GM12872 (cell line): ENCODE measurements at regions not wholly inside any gene's neighbourhood (a gene's known extent, or its start where the extent isn't known, plus 50 kb on each side); places are given as distances from the start of the nearest gene placed in this dataset.

Experiments used
- TF ChIP-seq, protein P1 (sequence below): IDR thresholded peaks from 3 replicates; pipeline ENCODE4 v1.5.1; 2011; ENCODE audit warnings: low read depth, mild to moderate bottlenecking, low read length, moderate library complexity; ENCODE audit not compliant: insufficient read depth

DNA sequence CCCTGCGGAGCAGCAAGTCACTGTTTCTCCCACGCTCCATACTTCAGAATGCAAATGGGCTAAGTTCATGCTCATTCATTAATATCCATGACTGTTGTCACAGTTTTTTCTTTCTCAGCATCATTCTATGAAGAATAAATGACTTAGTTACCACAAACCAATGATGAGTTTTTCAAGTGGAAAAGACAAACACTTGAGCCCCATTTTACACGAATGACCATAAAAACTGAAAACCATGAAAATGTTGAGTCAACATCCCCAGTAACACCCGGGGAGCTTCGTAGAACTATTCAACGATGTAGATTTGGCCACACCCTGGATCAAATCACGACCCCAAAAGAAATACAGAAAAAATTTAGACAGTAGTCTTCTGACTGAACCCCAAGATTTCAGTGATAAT, 99.8 kb upstream of the GJB6 start:
- TF ChIP-seq, protein P1, sequence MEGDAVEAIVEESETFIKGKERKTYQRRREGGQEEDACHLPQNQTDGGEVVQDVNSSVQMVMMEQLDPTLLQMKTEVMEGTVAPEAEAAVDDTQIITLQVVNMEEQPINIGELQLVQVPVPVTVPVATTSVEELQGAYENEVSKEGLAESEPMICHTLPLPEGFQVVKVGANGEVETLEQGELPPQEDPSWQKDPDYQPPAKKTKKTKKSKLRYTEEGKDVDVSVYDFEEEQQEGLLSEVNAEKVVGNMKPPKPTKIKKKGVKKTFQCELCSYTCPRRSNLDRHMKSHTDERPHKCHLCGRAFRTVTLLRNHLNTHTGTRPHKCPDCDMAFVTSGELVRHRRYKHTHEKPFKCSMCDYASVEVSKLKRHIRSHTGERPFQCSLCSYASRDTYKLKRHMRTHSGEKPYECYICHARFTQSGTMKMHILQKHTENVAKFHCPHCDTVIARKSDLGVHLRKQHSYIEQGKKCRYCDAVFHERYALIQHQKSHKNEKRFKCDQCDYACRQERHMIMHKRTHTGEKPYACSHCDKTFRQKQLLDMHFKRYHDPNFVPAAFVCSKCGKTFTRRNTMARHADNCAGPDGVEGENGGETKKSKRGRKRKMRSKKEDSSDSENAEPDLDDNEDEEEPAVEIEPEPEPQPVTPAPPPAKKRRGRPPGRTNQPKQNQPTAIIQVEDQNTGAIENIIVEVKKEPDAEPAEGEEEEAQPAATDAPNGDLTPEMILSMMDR, result no peak

DNA sequence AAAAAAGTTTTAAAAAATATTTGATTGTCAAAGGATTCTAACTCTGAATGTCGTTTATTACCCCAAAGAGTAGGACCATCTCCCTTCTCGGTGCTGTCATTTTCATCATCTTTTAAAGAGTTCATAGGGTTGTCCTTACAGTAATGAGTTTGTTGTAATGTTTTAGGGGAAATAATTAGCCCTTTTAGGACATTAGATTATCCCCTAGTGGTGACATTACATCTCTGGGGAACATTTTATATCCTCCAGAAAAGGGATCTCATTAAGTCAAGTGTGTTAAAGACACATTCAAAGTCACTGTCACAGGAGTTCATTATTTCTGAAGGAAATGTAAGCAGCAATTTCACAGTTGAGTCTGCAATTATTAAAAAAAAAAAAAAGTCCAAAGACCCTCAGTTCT, 99.3 kb upstream of the GJB6 start:
- TF ChIP-seq, protein P1, result no peak

DNA sequence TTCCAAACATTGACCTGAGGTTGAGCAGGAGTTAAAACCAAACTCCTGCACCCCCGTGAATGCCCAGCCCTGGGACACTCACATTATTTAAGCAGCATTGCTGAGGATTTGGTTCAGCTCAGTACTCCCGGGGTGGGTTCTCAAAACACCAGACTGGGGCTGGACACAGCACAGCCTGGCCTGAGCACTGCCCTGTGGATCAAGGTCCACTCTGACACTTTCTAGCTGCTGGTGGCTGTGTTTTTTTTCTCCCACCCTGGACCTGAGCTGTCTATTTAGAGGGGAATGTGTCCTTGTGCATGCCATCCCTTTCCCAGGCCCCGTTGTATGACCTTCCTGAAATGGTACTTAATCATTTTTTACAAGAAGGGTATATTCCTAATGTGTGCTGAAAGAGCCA, 94.7 kb upstream of the GJB6 start:
- TF ChIP-seq, protein P1, result no peak

DNA sequence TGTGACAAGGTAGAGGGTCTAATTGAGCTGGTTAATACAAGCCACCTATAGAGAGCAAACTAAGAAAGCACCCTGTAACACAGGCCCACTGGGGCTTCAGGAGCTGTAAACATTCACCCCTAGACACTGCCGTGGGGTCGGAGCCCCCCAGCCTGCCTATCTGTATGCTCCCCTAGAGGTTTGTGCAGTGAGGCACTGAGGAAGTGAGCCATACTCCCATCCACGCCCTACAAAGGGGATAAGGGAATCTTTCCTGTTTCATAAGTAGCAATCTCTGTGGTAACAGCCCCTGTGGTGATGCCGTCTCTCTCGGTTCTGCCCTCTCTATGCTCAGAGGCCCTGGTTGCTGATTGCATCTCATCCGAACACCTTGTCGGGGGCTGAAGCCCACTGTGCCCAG, 94.2 kb upstream of the GJB6 start:
- TF ChIP-seq, protein P1, result no peak

DNA sequence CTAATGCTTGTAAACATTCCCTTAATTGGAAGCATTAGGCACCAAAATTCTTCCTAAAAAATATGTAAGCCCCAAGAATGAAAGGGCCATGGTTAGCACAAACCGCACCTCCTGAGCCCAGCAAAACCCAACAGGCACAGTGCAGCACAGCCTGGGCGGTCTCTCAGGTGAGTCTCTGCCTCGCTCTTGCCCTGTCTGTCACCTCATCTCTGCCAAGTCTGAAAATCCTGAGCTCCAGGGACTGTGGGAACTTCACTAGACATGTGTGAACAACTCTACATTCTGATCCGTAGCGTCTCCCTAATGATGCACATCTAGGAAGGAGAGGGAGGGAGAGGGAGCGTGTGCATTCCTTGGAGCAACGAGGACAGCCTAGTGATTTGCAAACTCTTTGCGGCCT, 88.8 kb upstream of the GJB6 start:
- TF ChIP-seq, protein P1, result no peak

DNA sequence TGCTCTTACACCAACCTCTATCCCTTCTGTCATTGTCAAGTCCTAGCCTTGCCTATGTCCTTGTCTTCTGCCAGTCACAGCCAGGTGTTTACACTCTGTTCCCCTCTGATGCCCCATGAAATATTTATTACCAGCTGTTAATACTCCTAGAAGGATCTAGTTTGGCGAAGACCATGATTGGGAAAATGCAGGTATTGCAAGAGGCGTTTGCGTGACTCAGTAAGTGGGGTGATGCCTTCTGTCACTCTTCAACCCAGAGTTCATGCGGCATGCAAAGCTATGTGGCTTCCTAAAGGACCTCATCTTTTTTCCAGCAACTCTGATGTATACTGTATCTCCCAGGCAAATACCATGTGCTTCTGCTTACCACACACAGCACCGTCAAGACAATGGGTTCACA, 81.8 kb upstream of the GJB6 start:
- TF ChIP-seq, protein P1, result no peak

DNA sequence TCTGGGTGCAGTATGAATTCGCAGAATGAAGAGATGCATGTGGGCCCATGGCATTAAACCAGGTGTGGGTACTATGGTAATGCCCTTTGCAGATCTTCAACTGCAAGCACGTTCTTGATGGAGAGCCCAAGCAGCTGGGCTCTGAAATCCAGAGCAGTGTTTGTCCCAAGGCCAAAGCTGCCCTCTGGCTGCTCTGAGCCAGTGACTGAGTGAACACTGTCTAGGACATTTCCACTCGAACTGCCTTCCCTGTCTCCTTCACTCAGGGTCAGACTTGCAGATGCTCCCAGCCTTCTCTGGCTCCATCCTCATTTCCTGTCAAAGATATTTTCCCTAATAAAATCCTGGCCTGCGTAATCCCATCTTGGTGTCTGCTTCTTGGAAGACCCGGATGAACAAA, 80.2 kb upstream of the GJB6 start:
- TF ChIP-seq, protein P1, result no peak

DNA sequence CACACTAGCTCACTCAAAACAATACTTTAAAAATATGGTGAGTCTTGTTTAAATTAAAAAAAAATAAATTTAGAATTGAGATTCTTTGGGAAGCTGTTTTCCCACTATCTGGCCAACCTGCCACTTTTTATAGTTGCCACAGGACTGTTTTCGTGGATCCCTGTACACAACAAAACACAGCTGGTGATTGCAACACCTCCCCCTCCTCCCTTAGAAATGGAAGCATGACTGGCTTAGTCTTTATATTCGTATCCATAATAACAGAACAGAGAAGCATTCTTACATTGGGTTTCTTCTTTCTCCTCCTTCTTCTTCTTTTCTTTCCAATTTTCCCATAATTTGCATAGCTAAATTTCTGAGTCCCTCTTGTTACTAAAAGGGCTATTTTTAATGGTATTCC, 79.5 kb upstream of the GJB6 start:
- TF ChIP-seq, protein P1, result no peak
